Peyer's patch (tissue), 4 donors: ENCODE measurements at regions not wholly inside any gene's neighbourhood (a gene's known extent, or its start where the extent isn't known, plus 50 kb on each side); places are given as distances from the start of the nearest gene placed in this dataset.

Experiments used
- DNase-seq, 3 donors: peaks; one replicate each; pipeline ENCODE4 v3.0.0-alpha.2; 2017 to 2019
- H3K27ac ChIP-seq, 4 donors: fragments of 200-600 bp; sonication (generic); one replicate each; pipeline ENCODE4 v1.5.1; 2016 to 2019
- H3K27me3 ChIP-seq, 2 donors: fragments of 200-600 bp; sonication (generic); one replicate each; pipeline ENCODE4 v1.5.1; 2019
- H3K36me3 ChIP-seq, 3 donors: fragments of 200-600 bp; sonication (generic); one replicate each; pipeline ENCODE4 v1.5.1; 2016 to 2019
- H3K4me1 ChIP-seq, 4 donors: fragments of 200-600 bp; sonication (generic); one replicate each; pipeline ENCODE4 v1.5.1; 2016 to 2019
- H3K4me3 ChIP-seq, 4 donors: fragments of 200-600 bp; sonication (generic); 1 replicate in 3 of 4; 2 replicates in 1 of 4; pipeline ENCODE4 v1.5.1; 2016 to 2019; ENCODE audit warnings: mild to moderate bottlenecking in 1 of 4
- H3K9me3 ChIP-seq, 4 donors: fragments of 200-600 bp; sonication (generic); one replicate each; pipeline ENCODE4 v1.5.1; 2016 to 2019; ENCODE audit warnings: mild to moderate bottlenecking in 1 of 4
- POLR2A ChIP-seq, 2 donors: fragments of 450-650 bp; IDR thresholded peaks; one replicate each; pipeline ENCODE4 v1.5.1; 2017; ENCODE audit warnings: antibody characterized with exemption in 2 of 2, mild to moderate bottlenecking in 2 of 2, moderate library complexity in 2 of 2
- TF ChIP-seq, protein P1 (sequence below), 6 experiments: fragments of 450-650 bp in 4 of 6; fragments of 200-600 bp in 2 of 6; sonication (generic) in 1 of 6; IDR thresholded peaks; one replicate each; pipeline ENCODE4 v1.5.1; 2017 to 2019; ENCODE audit warnings: antibody characterized with exemption in 6 of 6, mild to moderate bottlenecking in 3 of 6, moderate library complexity in 1 of 6

DNA sequence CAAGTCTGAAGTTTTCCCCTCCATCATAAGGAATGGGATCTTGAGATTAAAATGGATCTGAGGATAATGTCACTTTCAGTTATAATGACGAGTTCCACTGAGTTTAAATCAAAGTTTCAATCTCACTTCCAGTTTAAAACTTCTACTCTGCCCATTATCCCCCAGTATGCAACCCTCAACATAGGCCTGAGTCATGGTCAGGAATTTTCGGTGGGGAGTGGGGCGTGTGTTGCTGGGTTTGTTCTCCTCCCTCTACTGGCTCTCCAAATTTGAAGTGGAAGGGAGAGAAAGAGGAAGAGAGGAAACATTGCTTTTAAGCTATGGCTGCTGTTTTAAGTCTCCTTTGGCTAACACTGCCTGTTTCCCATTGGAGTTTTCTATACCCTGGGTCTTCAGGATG is 152.9 kb downstream of the TM2D1 start:
- H3K9me3 ChIP-seq = no peaks in the 10 kb centered on the region
- H3K27ac ChIP-seq = no peak overlapping the region
- TF ChIP-seq POLR2A (IDR thresholded peaks at IDR 0.05) = no peak
- TF ChIP-seq, protein P1, sequence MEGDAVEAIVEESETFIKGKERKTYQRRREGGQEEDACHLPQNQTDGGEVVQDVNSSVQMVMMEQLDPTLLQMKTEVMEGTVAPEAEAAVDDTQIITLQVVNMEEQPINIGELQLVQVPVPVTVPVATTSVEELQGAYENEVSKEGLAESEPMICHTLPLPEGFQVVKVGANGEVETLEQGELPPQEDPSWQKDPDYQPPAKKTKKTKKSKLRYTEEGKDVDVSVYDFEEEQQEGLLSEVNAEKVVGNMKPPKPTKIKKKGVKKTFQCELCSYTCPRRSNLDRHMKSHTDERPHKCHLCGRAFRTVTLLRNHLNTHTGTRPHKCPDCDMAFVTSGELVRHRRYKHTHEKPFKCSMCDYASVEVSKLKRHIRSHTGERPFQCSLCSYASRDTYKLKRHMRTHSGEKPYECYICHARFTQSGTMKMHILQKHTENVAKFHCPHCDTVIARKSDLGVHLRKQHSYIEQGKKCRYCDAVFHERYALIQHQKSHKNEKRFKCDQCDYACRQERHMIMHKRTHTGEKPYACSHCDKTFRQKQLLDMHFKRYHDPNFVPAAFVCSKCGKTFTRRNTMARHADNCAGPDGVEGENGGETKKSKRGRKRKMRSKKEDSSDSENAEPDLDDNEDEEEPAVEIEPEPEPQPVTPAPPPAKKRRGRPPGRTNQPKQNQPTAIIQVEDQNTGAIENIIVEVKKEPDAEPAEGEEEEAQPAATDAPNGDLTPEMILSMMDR (IDR thresholded peaks at IDR 0.05) = no peak
- no peaks in the 10 kb centered on the region for H3K36me3 ChIP-seq
- H3K27me3 ChIP-seq = no peaks in the 10 kb centered on the region
- H3K4me1 ChIP-seq = no peaks in the 10 kb centered on the region
- DNase-seq = no peak
- H3K4me3 ChIP-seq = no peak overlapping the region

DNA sequence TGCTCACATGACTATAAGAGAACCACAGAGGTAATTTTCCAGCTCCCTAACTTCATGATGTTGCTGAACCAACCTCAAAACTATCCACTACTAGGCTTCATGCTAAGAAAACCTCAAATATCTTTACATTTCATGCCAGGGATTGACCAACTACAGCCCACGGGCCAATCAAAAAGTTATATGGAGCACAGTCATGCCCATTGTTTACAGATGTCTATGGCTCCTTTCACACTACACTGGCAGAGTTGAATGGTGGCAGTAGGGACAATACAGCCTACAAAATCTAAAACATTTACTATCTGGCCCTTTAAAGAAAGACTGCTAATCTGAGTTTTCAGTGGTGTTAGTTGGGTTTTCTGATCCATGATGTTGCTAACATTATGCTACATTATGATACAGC is 154.8 kb downstream of the TM2D1 start:
- no peak overlapping the region for H3K27ac ChIP-seq
- DNase-seq = no peak
- peaks cover 0 to 13% (median 0%) of the 10 kb centered on the region in 4 donors for H3K9me3 ChIP-seq
- H3K4me3 ChIP-seq = no peak overlapping the region
- TF ChIP-seq, protein P1 (IDR thresholded peaks at IDR 0.05) = no peak
- TF ChIP-seq POLR2A (IDR thresholded peaks at IDR 0.05) = no peak
- no peaks in the 10 kb centered on the region for H3K27me3 ChIP-seq
- no peaks in the 10 kb centered on the region for H3K4me1 ChIP-seq
- H3K36me3 ChIP-seq = no peaks in the 10 kb centered on the region

DNA sequence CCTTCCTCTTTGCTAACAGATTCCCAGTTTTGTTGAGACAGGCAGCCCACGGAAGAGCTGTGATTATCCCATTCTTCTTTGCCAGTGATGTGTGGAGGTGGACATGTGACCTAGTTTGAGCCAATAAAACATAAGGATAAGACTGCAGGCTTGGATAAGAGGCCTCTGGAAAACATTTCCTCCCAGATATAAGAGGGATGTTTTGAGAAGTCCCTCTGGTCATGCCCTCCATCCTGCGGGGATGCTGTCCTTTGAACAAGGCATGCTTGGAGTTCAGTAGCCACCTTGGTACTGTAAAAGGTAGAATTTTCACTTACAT is 155.7 kb downstream of the TM2D1 start:
- Histone ChIP-seq H3K9me3 (peaks cover 0 to 13% (median 0%) of the 10 kb centered on the region in 4 donors), H3K27ac (no peak overlapping the region), H3K27me3 (no peaks in the 10 kb centered on the region), H3K4me1 (no peaks in the 10 kb centered on the region), H3K36me3 (no peaks in the 10 kb centered on the region), H3K4me3 (no peak overlapping the region)
- no peak for TF ChIP-seq POLR2A (IDR thresholded peaks at IDR 0.05)
- TF ChIP-seq, protein P1 (IDR thresholded peaks at IDR 0.05) = no peak
- no peak for DNase-seq

DNA sequence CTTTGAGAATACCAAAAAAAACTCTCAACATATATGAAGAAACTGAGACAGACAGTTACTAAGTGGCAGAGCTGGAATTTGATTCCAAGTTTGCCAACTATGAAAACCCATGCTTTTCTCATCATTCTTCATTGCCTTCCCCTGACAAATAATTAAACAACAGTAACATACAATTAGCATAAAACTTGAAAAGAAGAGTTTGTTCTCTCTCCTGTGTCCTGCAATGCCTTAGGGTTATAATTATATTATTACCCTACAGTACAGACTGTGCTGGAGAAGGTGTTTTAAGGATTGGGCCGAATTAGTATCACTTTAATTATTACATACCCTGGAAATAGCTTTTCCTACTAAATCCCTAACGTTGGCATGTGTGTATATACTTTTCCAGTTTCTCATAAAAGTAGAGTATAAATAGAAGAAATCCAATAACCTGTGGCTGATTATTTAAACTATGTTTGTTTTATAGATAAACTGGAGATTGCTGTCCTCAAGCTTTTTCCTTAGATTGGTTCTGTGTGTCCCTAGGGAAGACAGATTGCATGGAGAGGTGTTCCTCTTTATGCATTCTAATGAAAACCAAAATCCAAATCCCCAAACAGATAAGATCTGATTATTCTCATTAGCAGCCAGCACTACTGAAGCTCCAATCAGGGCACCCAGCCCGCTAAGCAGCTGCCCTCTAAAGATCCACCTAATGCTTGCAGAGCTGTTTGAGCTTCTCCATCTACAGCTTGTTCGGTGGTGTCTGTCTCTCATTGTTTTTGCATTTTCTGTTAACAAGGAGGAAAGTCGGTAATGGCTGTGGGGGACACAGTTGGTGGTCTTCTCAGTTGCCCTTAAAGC is 156.3 kb downstream of the TM2D1 start:
- no peaks in the 10 kb centered on the region for H3K27me3 ChIP-seq
- H3K9me3 ChIP-seq = peaks cover 0 to 13% (median 0%) of the 10 kb centered on the region in 4 donors
- no peak for TF ChIP-seq POLR2A (IDR thresholded peaks at IDR 0.05)
- TF ChIP-seq, protein P1 (IDR thresholded peaks at IDR 0.05) = no peak
- H3K4me3 ChIP-seq = no peak overlapping the region
- no peaks in the 10 kb centered on the region for H3K36me3 ChIP-seq
- H3K4me1 ChIP-seq = no peaks in the 10 kb centered on the region
- DNase-seq = no peak
- H3K27ac ChIP-seq = no peak overlapping the region

DNA sequence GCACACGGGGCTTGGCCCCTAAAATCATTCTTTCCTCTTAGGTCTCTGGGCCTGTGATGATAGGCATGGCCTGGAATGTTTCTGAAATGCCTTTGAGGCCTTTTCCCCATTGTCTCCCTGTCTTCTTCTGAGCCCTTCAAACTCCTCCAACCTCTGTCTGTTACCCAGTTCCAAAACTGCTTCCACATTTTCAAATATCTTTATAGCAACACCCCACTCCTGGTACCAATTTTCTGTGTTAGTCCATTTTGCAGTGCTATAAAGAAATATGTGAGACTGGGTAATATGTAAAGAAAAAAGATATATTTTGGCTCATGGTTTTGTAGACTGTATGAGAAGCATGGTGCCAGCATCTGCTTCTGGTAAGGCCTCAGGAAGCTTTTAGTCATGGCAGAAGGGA is 158.8 kb downstream of the TM2D1 start:
- no peaks in the 10 kb centered on the region for H3K36me3 ChIP-seq
- H3K27me3 ChIP-seq = no peaks in the 10 kb centered on the region
- no peak overlapping the region for H3K27ac ChIP-seq
- H3K4me1 ChIP-seq = no peaks in the 10 kb centered on the region
- peaks cover 0 to 13% (median 0%) of the 10 kb centered on the region in 4 donors for H3K9me3 ChIP-seq
- DNase-seq = no peak
- H3K4me3 ChIP-seq = no peak overlapping the region
- TF ChIP-seq POLR2A (IDR thresholded peaks at IDR 0.05) = no peak
- TF ChIP-seq, protein P1 (IDR thresholded peaks at IDR 0.05) = no peak
